Posterior vena cava (tissue), 2 donors: ENCODE measurements at regions not wholly inside any gene's neighbourhood (a gene's known extent, or its start where the extent isn't known, plus 50 kb on each side); places are given as distances from the start of the nearest gene placed in this dataset.

Experiments used
- DNase-seq: peaks from one replicate; pipeline ENCODE4 v3.0.0-alpha.2; 2020; ENCODE audit warnings: low spot score
- intact Hi-C, 2 donors: fragments of 100-400 bp; cut with DNase I; formaldehyde crosslinking; loops; one replicate each; pipeline versions ENCODE4 v1.14.1 to v1.14.2; 2022 to 2023
- donor health status: DM: yes; HTN: yes; CAD: no.
- donor health status: DM: yes; HTN: yes; CAD: no.

DNA sequence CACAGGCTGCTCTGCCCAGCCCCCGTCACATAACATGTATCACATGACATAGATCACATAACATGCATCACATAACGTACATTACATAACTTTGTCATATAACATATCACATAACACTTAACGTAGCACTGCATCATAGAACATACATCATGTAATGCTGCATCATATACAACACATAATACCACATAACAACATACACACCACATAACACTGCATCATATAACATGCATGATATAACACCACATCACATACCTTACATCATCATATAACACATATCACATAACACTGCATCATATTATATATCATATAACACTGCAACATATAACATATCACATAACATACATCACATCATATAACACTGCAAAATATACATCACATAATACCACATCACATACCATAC lies 83.8 kb downstream of the AXIN2 start:
- intact Hi-C loops: no loop called here
- DNase-seq: no peak

DNA sequence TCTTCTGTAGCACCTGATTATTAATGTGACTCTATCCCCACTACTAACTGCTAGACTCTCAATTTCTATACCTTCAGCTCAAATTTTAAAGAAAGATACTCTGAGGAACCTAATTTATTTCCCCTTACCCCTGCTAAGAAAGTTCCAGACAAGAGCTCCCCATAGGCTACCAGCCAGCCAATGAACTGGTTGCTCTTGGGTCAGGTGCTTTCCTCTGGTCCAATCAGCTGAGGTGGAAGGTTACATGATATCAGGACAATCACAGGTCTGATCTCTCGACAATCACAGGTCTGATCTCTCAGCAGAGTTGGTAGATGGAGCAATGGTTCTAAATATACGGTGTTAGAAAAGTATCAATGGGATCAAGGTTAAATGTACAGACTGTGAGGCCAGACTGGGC lies 86.8 kb downstream of the AXIN2 start:
- intact Hi-C loops: no loop called here
- no peak for DNase-seq

DNA sequence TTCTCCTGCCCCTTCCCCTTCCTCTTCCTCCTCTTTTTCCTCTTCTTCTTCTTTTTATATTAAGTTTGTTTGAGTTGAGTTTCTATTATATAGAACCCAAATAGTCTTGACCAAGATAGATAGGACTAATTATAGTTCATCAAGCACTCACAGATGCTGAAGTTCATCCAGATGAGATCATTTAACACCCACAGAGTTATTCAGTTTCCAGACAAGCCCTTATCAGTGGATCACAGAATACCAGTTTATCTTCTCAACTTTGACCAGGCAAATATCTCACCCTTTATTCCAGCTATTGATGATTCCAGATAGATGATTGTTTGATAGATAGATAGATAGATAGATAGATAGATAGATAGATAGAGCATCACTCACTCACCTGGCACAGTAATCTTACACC lies 87.5 kb downstream of the AXIN2 start:
- intact Hi-C loops: no loop called here
- DNase-seq: no peak

DNA sequence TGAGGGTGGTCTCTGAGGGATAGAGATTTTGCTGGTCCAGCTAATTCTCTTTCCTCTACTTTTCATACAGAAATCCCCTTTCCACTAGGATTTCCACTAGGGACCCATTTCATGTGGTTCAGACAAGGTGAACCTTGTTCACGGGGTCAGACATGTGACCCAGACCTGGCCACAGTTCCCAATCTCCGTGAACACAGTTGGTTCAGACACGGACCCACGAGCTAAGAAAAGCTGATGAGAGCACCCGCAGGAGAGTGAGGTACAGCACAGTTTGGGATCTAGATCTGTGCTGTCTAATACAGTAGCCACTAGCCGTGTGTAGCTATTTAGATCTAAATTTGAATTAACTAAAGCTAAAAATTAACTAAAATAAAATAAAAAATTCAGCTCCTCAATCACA lies 88.1 kb downstream of the AXIN2 start:
- no peak for DNase-seq
- intact Hi-C loops: no loop called here

DNA sequence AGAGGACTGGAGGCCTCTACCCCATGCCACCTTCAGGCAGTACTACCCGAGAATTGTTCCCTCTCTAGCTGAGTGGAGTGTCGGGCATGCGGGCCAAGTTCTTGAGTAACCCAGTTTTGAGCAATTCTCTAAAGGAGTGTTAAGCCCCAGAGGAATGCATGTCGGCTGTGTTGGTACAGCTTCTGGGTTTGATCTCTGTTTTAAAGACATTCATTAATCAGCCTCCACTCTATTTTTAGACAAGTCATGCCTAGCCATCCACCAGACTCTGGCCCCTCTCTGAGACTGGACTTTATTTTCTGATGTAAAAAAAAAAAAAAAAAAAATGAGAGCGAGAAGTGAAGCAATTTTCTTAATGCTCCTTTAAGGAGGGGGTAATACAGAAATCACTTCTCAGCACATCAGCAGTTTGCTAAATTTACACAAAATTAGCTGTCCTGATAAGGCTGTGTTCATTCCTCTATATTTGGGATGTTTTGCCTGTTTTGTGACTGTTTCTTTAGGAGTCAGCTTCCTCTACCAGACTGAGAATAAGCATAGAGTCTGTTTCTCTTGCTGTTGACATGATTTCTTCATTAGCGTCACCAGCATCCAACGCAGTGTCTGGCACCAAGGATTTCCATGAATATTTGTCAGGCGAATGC lies 88.7 kb downstream of the AXIN2 start:
- intact Hi-C loops: no loop called here
- no peak for DNase-seq

DNA sequence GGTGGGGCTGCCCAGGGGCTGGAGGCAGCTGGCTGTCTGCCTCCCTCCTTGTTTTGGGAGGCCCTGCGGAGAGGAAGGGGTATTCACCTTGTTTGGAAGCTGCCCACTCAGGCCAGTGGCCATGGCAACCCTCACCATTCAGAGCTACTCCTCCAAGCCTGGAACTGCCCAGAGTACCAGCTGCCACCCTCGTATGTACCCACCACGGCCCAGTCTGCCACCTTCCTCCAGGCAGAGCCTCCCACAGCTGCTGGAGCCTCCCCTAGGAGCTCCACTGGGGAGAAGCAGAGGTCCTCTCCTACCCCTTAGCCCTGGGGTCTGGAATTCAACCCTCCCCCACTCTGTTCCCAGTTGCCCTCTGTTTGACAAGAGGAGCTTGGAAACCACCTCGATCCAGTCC lies 90.7 kb downstream of the AXIN2 start:
- intact Hi-C loops: no loop called here
- DNase-seq: no peak

DNA sequence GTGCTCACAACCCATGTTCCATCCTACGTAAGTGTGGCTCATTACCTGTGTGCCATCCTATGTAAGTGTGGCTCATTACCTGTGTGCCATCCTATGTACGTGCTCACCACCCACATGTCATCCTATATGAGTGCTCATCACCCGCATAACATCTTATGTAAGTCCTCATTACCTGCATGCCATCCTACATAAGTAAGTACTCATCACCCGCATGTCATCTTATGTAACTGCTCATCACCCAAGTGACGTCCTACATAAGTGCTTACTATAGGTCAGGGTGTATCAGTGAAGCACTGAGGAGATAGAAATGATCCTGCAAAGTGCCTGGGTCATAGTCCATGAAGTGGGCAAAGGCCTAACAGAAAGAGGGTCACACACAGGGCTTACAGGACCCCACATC lies 93.1 kb downstream of the AXIN2 start:
- no peak for DNase-seq
- intact Hi-C loops: loop anchor here in 1 of 2 donors (5.0 kb wide), 1 partner anchor 89 kb away; no protein-coding TSS in a partner anchor

DNA sequence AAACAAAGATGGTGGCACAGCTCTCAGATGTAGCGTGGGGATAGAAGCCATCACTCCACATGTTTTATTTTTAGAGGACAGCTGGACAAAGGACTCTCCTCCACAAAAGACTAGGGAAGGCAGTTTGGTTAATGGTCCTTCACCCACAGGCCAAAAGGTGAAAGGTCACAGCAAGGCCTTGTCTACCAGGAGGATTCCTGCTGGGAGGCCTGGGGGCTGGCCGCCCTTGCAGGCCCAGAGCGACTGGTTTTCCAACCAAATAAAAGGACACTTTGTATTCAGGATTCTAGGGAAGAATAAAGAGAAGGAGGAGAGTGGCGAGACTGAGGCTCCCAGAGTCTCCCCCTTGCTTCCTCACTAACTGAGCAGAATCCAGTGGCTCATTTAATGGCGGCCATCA lies 94.3 kb downstream of the AXIN2 start:
- intact Hi-C loops: loop anchor here in 1 of 2 donors (5.0 kb wide), 1 partner anchor 90 kb away; no protein-coding TSS in a partner anchor
- no peak for DNase-seq

DNA sequence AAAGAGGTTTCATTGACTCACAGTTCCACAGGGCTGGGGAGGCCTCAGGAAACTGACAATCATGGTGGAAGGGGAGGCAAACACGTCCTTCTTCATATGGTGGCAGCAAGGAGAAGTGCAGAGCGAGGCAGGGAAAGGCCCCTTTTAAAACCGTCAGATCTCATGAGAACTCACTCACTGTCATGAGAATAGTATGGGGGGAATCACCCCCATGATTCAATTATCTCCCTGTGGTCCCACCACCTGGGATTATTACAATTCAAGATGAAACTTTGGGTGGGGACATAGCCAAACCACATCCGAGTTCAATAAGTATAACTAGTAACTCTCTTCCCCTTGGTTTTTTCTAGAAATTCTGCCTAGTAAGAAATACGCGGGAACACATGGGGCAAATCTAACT lies 94.9 kb downstream of the AXIN2 start:
- intact Hi-C loops: loop anchor here in 1 of 2 donors (5.0 kb wide), 1 partner anchor 91 kb away; no protein-coding TSS in a partner anchor
- DNase-seq: no peak

DNA sequence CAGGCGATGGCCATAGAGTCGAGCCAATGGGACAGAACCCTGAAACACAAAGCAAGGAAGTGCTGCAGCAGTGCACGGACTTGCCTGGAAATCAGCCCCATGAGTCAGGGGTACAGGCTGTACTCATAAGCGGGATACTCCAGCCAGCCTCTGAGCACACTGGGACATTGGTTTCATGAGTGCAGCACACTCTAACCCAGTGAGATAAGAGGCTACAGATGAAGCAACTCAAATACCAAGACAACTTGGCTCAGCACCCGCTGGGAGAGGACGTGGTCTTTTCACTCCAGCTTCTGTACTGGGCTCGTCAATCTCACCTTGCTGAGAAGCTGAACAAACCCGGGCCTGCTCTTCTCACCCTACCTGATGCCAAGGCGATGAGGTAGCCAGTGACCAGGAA lies 98.2 kb downstream of the AXIN2 start:
- intact Hi-C loops: no loop called here
- peak; percentile 93 for DNase-seq

DNA sequence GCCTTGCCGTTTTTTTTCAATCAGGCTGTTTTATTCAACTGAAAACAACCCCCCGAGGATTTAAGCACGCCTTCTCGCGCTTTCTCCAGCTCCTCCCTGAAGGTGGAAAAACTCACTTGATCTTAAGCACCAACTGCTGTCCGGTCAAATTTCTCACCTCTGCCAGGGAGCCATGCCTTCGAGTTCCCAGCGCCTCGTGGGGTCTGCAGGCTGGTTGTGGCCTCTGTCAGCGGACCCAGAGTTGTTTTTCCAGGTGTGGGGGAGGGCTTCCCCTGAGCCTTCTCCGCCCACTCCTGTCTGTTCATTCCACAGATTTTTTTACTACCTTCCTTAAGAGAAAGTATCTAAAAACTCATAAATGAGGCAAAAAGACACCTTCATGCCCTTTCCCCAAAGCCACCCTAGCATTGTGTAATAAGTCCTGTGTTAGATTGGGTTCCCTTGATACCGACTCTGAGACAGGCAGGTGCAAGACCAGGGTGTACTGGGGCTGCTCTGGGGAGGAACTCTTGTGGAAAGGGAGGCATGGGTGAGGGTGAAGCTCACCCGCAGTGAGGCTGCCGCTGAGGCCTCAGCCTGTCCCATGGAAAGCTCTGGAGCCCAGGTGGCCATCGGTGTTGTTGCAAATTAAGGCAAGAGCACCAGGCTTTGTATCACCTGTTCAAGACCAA lies 101.6 kb downstream of the AXIN2 start:
- no peak for DNase-seq
- intact Hi-C loops: no loop called here

DNA sequence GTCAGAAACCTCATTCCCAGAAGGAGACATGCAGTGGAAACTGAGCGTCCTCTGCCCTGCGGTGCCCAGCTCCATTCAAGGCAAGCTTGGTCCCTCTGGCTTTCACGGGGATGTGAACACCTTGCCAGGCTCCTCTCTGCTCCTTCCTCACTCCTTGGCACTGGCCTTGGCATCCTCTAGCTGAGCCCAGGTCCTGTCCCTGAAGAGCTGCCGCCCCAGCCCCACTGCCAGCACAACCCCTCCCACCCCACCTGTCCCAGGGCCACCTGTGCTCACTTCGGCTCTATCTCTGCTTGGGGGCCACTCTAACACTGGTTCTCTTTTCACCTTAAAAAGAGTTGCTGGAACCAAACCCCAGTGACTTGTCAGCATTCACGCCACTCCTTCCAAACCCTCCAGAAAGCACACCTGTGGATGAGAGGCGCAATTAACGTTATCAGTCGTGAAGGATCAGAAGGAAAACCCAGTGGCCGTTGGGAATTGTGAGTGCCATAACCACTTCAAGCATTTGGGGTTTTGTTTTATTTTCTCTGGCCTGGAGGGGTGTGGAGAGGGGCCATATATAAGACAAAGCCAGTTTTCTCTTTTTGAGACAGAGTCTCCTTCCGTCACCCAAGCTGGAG lies 103.7 kb downstream of the AXIN2 start:
- intact Hi-C loops: no loop called here
- DNase-seq: no peak

DNA sequence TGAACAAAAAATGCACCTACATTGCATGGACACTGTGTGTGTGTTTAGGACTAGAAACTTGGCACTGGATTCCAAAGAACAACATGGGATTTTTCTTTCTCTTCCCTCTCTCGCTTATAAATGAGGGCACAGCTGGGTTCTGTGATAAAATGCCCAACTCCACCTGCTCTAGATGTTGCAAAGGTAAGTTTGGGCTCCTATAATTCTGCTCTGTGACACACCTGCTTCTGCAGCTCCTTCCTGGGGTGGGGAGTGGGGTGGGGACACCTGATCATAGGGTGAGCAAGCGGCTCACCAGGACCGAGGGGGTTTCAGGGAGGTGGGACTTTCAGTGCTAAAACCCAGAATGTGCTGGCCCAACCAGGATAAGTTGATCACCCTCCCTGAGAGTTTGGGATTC lies 104.3 kb downstream of the AXIN2 start:
- no peak for DNase-seq
- intact Hi-C loops: no loop called here

DNA sequence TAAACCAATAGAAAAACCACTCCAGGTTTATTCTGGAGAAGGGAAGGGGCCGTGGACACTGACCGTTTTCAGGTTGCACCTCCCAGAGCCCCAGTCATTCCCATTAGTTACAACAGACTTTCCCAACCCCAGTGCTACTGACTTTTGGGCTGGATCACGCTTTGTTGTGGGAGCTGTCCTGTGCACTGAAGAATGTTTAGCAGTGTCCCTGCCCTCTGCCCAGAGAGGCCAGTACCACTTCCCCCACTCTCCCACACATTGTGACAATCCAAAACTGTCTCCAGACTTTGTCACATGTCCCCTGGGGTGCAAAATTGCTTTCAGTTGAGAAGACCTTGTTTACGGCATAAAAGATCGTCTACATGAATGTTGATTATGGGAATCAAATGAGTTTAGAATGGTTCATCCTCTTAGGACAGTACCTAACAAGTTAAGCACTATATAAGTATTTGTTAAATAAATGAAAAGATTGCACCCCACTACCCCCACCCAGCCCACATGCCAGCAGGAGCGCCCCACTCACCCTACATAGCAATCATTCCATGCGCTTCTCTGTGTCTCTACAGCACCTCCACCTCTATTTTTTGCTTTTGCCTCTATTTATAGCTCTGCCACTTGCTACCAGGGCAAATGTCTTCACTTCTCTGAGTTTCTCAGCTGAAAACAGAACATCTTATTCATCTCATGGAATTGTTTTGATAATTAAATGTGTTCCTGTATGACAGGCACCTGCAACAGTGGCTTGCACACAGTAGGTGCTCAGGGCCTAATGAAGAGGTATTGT lies 104.9 kb downstream of the AXIN2 start:
- intact Hi-C loops: no loop called here
- peak; percentile 68 for DNase-seq

DNA sequence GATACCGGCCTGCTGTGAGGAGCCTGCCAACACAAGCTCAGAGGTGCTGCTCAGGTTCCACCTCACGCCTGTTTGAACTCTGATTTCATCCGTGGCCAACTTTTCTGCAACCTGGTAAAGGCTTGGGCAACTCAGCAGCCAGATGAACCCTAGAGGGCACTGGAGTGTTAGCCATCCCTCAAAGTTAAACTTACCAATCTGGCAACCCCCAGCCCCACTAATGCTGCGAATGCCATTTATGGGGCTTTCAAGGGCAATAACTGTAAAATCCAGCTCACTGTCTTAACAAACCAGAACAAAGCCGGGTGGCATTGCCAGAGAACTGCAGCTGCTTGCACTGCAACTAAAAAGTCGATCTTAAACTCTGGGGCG lies 105.5 kb downstream of the AXIN2 start:
- intact Hi-C loops: no loop called here
- DNase-seq: no peak

DNA sequence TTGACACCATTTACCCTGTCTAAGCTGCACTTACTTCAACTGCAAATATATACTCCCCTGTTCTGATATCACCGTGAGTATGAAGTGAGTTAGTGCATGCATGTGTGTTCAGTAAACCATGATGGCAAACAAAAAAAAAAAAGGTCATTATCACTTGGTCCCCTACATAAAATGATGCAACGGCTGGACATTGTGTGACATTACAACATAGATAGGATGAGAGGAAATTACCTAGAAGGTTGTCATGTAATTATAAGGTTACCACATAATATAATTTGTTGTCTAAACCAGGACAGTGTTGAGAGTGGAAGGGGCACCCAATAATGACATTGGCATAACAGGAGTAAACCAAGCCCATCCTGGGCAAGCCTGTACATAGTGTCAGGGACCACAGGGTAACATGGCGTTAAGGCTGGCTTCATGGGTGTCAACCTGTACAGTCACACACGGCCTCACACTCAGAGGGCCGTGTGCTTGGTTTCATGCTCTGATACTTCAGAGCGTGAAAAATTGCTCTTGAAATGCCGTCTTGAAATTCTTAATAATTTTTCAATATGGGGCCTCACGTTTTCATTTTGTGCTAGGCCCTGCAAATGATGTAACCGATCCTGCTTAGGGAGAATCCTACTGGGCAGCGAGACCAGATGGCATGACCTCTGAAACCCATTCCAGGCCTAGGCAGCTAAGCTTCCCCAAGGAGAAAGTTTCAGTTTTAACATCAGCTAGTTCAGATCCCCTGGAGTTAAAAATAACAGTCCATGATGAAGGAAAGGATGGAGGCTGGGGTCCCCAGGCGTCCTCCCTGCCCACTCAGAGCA lies 106.1 kb downstream of the AXIN2 start:
- intact Hi-C loops: no loop called here
- no peak for DNase-seq

DNA sequence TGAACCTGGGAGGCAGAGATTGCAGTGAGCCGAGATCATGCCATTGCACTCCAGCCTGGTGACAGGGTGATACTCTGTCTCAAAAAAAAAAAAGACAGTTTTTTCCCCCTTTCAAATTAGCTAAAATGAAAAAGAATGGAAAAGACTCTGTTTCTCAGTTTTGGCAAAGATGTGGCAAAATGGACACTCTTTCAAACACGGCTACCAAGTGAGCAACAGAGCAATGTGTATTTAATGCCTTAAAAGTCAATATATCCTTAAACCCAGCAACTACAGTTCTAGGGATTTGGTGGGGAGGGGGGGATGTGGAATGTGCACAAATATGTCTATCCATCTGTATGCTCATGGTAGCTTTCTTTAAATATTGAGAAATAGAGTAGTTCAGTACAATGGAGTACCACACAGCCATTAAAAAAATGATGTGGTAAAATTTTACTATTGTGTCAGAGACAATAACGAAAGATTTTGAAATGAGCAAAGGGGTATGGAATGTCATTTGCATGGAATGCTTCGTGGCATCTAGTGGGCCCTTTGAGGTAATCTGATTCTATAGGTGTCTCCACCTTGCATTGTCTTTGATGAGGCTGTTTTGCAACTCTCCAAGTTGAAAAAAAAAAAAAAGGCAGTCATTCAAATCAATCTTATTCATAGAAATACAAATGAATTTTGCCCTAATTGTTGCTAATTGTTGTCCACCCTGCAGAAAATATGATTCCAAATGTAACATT lies 108.1 kb downstream of the AXIN2 start:
- DNase-seq: no peak
- intact Hi-C loops: no loop called here

DNA sequence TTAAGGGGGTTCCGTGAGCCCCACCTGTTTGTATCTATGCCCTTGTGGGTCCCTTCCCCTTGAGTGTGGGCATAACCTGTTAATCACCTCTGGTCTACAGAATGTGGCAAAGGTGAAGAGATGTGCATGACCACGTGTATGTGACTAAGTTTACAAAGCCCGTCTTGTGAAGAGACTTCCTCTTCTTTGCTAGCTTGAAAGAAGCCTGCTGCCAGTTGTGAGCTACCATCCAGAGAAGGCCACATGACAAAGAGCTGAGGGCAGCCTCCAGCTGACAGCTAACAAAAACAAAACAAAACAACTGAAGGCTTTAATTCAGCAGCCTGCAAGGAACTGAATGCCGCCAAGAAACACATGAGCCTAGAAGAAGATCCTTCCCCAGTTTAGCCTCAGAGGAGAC lies 112.0 kb downstream of the AXIN2 start:
- intact Hi-C loops: no loop called here
- no peak for DNase-seq

DNA sequence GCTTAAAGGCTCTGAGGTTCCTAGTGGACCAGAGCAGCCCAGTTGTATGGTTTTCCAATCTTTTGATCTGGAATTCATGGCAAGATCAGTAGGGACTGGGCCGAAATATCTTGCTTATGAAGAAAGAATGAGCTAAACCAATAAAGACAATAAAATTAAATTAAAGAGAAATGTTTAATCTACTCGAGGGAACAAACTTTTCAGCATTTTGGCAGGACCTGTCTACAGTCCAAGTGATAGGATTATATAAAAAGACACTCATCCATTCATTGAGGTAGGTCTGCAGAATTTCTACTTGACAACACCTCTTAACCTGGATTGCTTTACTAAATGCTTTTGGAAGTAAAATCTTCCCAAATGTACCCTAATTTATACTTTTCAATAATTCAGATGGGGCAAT lies 113.6 kb downstream of the AXIN2 start:
- DNase-seq: no peak
- intact Hi-C loops: no loop called here
